ENCODE measurements at regions not wholly inside any gene's neighbourhood (a gene's known extent, or its start where the extent isn't known, plus 50 kb on each side); places are given as distances from the start of the nearest gene placed in this dataset.

- dilution Hi-C loops (cut with MboI; ENCODE audit: extremely low pct_ligation_motif_present, low sequenced_read_pairs) (no loop called here), intact Hi-C loops (cut with micrococcal nuclease) (no loop called here)
- Histone ChIP-seq H3K27ac (ENCODE audit: insufficient read depth, low read depth, low read length) (no peak overlapping the region), H3K27me3 (ENCODE audit: control insufficient read depth in 2 of 2, insufficient read depth in 2 of 2, low read length in 2 of 2) (no peaks in the 10 kb centered on the region), H3K4me3 (replicated peaks in 1 of 3; ENCODE audit: insufficient read depth in 1 of 3, low read depth in 1 of 3, low read length in 3 of 3) (no peak overlapping the region), H3K9ac (replicated peaks; ENCODE audit: extremely low read depth, insufficient read depth, low read length) (no peak overlapping the region), H3K36me3 (ENCODE audit: control insufficient read depth in 2 of 2, extremely low read depth in 1 of 2, insufficient read depth in 2 of 2, low read length in 2 of 2) (no peaks in the 10 kb centered on the region), H3K4me2 (ENCODE audit: insufficient read depth, low read length) (no peak overlapping the region), H3K79me2 (ENCODE audit: control insufficient read depth, insufficient read depth, low read length) (no peaks in the 10 kb centered on the region), H4K20me1 (replicated peaks; ENCODE audit: control insufficient read depth, extremely low read depth, insufficient read depth, low read length) (no peaks in the 10 kb centered on the region), H3K9me1 (replicated peaks; ENCODE audit: control insufficient read depth, extremely low read depth, insufficient read depth, low read length) (no peaks in the 10 kb centered on the region), H3K9me3 (replicated peaks; ENCODE audit: control insufficient read depth, insufficient read depth, low read length) (no peaks in the 10 kb centered on the region), H2AFZ (ENCODE audit: low read depth, low read length) (no peak overlapping the region), H3K4me1 (ENCODE audit: control insufficient read depth, extremely low read depth, insufficient read depth, low read length) (no peaks in the 10 kb centered on the region)
- ChIA-PET POLR2A (no interaction called here), CTCF (interaction anchor here (1.1 to 1.8 kb wide), 2 partner anchors 10 to 181 kb away, joined by 3 to 7 read pairs; no protein-coding TSS in a partner anchor)
- BruUV-seq (replicated peaks): no TSS peak
- DNase-seq (ENCODE audit: low read depth, low spot score) (no peak), FAIRE-seq (no peak)
- TF ChIP-seq CTCF (IDR thresholded peaks at IDR 0.05; ENCODE audit: extremely low read depth in 1 of 2, insufficient read depth in 1 of 2, low read depth in 1 of 2, low read length in 2 of 2) (no peak), POLR2AphosphoS5 (IDR thresholded peaks at IDR 0.05; ENCODE audit: insufficient read depth, low read depth, low read length) (no peak), MAX (IDR thresholded peaks at IDR 0.05; ENCODE audit: insufficient read depth, insufficient read length) (no peak)
Observed at GRCh38 chr11:45590743-45591142, 74.7 kb downstream of the CHST1 start.

GRCh38 chr11:45585205-45585604 is 80.2 kb downstream of the CHST1 start:
- dilution Hi-C loops (cut with MboI; ENCODE audit: extremely low pct_ligation_motif_present, low sequenced_read_pairs) (no loop called here), intact Hi-C loops (cut with micrococcal nuclease) (no loop called here)
- H4K20me1 ChIP-seq (replicated peaks; ENCODE audit: control insufficient read depth, extremely low read depth, insufficient read depth, low read length): no peaks in the 10 kb centered on the region
- no peak for TF ChIP-seq JUN (IDR thresholded peaks at IDR 0.05; ENCODE audit: borderline replicate concordance, insufficient read depth, insufficient read length, low read depth)
- no peak for TF ChIP-seq MAX (IDR thresholded peaks at IDR 0.05; ENCODE audit: insufficient read depth, insufficient read length)
- TF ChIP-seq POLR2AphosphoS5 (IDR thresholded peaks at IDR 0.05; ENCODE audit: insufficient read depth, low read depth, low read length): no peak
- TF ChIP-seq EZH2 (IDR thresholded peaks at IDR 0.05; ENCODE audit: borderline replicate concordance, low read depth, low read length, severe bottlenecking): no peak
- no peak for TF ChIP-seq MYC (IDR thresholded peaks at IDR 0.05; ENCODE audit: low read depth, low read length)
- TF ChIP-seq FOS (IDR thresholded peaks at IDR 0.05; ENCODE audit: borderline replicate concordance, insufficient read depth, low read length): no peak
- TF ChIP-seq POLR2A (IDR thresholded peaks at IDR 0.05; ENCODE audit: low read depth, low read length): no peak
- no peak for TF ChIP-seq GATA2 (IDR thresholded peaks at IDR 0.05; ENCODE audit: insufficient read depth, insufficient read length, low read depth, low read length)
- TF ChIP-seq CTCF (IDR thresholded peaks at IDR 0.05; ENCODE audit: extremely low read depth in 1 of 2, insufficient read depth in 1 of 2, low read depth in 1 of 2, low read length in 2 of 2): no peak
- H3K36me3 ChIP-seq (ENCODE audit: control insufficient read depth in 2 of 2, extremely low read depth in 1 of 2, insufficient read depth in 2 of 2, low read length in 2 of 2): no peaks in the 10 kb centered on the region
- ChIA-PET POLR2A (no interaction called here), CTCF (interaction anchor here (1.0 to 2.0 kb wide), 2 partner anchors 70 to 186 kb away, joined by 3 to 6 read pairs; no protein-coding TSS in a partner anchor)
- BruUV-seq (replicated peaks): no TSS peak
- DNase-seq (ENCODE audit: low read depth, low spot score): no peak
- H3K79me2 ChIP-seq (ENCODE audit: control insufficient read depth, insufficient read depth, low read length): no peaks in the 10 kb centered on the region
- no peaks in the 10 kb centered on the region for H3K4me1 ChIP-seq (ENCODE audit: control insufficient read depth, extremely low read depth, insufficient read depth, low read length)
- FAIRE-seq: no peak
- H3K9me3 ChIP-seq (replicated peaks; ENCODE audit: control insufficient read depth, insufficient read depth, low read length): no peaks in the 10 kb centered on the region
- no peak overlapping the region for H3K9ac ChIP-seq (replicated peaks; ENCODE audit: extremely low read depth, insufficient read depth, low read length)
- no peak overlapping the region for H3K4me3 ChIP-seq (replicated peaks in 1 of 3; ENCODE audit: insufficient read depth in 1 of 3, low read depth in 1 of 3, low read length in 3 of 3)
- H3K9me1 ChIP-seq (replicated peaks; ENCODE audit: control insufficient read depth, extremely low read depth, insufficient read depth, low read length): no peaks in the 10 kb centered on the region
- no peak overlapping the region for H3K27ac ChIP-seq (ENCODE audit: insufficient read depth, low read depth, low read length)
- H3K4me2 ChIP-seq (ENCODE audit: insufficient read depth, low read length): no peak overlapping the region
- no peaks in the 10 kb centered on the region for H3K27me3 ChIP-seq (ENCODE audit: control insufficient read depth in 2 of 2, insufficient read depth in 2 of 2, low read length in 2 of 2)
- H2AFZ ChIP-seq (ENCODE audit: low read depth, low read length): no peak overlapping the region

Data from endothelial cell of umbilical vein (primary cell).